ENCODE measurements at regions not wholly inside any gene's neighbourhood (a gene's known extent, or its start where the extent isn't known, plus 50 kb on each side); places are given as distances from the start of the nearest gene placed in this dataset.
A peak's percentile ranks its signal among the peaks of the same experiment; 100 is the strongest.

DNA sequence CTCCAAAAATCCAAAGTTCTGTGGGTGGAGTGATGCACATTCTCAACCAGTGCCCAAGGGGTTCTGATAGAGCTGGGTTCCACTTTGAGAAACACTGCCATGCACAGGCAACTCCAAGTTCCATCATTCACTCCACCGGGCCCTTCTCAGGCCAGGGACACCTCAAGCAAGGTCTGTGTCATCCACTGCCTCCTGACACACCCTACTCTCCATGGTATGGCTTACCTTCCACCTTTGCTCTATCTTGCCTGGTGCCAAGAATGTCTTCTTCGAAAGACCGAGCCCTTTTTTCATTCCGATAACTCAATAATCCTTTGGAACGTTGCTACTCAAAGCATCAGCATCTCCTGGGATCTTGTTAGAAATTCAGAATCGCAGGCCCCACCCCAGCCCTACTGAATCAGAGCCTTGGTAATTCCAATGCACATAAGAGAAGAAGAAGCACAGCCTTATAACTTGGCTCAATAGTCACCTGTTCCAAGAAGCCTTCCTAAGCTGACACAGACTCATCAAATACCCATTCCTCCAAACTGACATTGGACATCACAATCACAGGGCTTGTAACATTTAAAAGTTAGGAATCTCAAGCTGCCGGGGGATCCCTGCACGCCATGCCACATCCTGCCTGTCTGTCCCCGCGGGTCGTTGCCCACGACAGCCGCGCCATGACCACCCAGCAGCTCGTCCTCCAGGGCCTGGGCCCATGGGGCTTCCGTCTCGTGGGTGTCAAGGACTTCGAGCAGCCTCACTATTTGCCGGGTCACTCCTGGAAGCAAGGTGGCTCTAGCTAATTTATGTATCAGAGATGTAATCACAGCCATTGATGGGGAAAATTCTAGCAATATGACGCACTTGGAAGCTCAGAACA is 66.4 kb downstream of the VCPKMT start:
- DNase-seq (ENCODE audit: low spot score in 2 of 2) = no peak
- intact Hi-C loops (cut with DNase I; ENCODE audit: low total_unique reads) = no loop called here
- H3K4me3 ChIP-seq (ENCODE audit: low read depth, poor library complexity, severe bottlenecking) = no peak overlapping the region
- TF ChIP-seq POLR2A (IDR thresholded peaks at IDR 0.05) (no peak), CTCF (IDR thresholded peaks at IDR 0.05) (no peak)
- 95 to 97% methylated on average over 20 of the region's 20 CpGs for whole genome bisulfite sequencing, 2 donors

DNA sequence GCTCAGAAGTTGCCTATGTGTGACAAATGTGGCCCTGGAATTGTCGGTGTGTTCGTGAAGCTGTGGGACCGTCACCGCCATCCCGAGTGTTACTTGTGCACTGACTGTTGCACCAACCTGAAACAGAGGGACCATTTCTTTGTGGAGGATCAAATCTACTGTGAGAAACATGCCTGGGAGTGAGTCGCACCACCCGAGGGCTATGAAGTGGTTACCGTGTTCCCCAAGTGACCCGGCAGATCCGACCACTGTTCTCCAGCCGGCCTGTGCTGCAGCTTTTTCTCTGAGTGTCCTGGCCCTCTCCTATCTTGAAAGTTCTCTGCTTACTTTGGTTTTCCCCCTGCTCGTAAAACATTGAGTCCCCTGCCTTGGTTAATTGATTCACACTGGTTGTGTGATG is 65.3 kb downstream of the VCPKMT start:
- TF ChIP-seq POLR2A (IDR thresholded peaks at IDR 0.05) = no peak
- no peak for TF ChIP-seq CTCF (IDR thresholded peaks at IDR 0.05)
- intact Hi-C loops (cut with DNase I; ENCODE audit: low total_unique reads) = no loop called here
- WGBS, 2 donors = 87 to 92% methylated on average over 12 of the region's 12 CpGs
- no peak overlapping the region for H3K4me3 ChIP-seq (ENCODE audit: low read depth, poor library complexity, severe bottlenecking)
- DNase-seq (ENCODE audit: low spot score in 2 of 2) = no peak

DNA sequence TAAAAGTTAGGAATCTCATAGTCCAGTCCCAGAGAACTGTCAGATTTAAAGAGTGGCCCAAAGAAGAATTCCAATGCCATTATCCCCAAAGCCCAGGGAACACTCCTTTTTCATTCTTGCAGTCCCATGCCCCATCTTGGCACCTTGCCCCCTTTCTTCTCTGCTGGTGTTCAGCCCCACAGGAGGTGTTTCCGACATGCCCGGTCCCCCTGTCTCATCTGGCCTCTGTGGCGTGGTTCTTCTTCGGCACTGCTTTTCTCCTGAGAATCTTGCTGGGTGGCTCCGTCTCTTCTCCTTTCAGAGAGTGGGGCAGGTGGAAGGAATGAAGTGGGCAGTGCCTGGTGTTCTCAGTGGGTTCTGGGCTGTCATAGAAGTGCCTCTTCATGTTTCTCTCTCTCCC is 64.7 kb downstream of the VCPKMT start:
- TF ChIP-seq CTCF (IDR thresholded peaks at IDR 0.05) (no peak), POLR2A (IDR thresholded peaks at IDR 0.05) (no peak)
- H3K4me3 ChIP-seq (ENCODE audit: low read depth, poor library complexity, severe bottlenecking) = no peak overlapping the region
- WGBS, 2 donors = 88 to 89% methylated on average over 5 of the region's 5 CpGs
- intact Hi-C loops (cut with DNase I; ENCODE audit: low total_unique reads) = no loop called here
- DNase-seq (ENCODE audit: low spot score in 2 of 2) = no peak

DNA sequence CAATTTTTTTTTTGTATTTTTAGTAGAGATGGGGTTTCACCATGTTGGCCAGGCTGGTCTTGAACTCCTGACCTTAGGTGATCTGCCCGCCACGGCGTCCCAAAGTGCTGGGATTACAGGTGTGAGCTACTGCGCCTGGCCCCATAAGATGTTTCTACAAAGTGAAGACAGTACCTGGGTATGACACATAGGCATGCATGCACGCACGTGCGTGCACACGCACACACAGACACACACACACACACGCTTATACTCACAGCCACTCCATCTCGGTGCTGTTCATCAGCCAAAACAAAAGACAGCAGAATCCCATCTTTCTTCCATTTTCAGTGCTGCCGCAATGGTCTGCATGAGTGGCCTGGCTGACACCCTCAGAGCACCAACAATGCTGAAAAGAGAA is 63.9 kb downstream of the VCPKMT start:
- DNase-seq (ENCODE audit: low spot score in 2 of 2) = no peak
- intact Hi-C loops (cut with DNase I; ENCODE audit: low total_unique reads) = no loop called here
- TF ChIP-seq POLR2A (IDR thresholded peaks at IDR 0.05) = no peak
- no peak for TF ChIP-seq CTCF (IDR thresholded peaks at IDR 0.05)
- 84 to 91% methylated on average over 11 of the region's 11 CpGs for WGBS, 2 donors
- H3K4me3 ChIP-seq (ENCODE audit: low read depth, poor library complexity, severe bottlenecking) = no peak overlapping the region

GRCh38 chr14:50053935-50054334 is 62.4 kb downstream of the VCPKMT start:
- DNase-seq (ENCODE audit: low spot score in 2 of 2) = peak in 1 of 2 donors; percentile 72
- TF ChIP-seq CTCF (IDR thresholded peaks at IDR 0.05) (no peak), POLR2A (IDR thresholded peaks at IDR 0.05) (no peak)
- H3K4me3 ChIP-seq (ENCODE audit: low read depth, poor library complexity, severe bottlenecking) = no peak overlapping the region
- 66 to 82% methylated on average over 2 of the region's 2 CpGs for WGBS, 2 donors
- intact Hi-C loops (cut with DNase I; ENCODE audit: low total_unique reads) = no loop called here

Measured in lower leg skin (tissue), 4 donors.